Smooth muscle cell (in vitro differentiated cells): ENCODE measurements at regions not wholly inside any gene's neighbourhood (a gene's known extent, or its start where the extent isn't known, plus 50 kb on each side); places are given as distances from the start of the nearest gene placed in this dataset.
"Not testable (repeated sequence)": the region's sequence is repeated elsewhere in the genome, so short reads cannot be mapped to it uniquely, and the experiment has no call there.

Source experiments
- DNase-seq: peaks from one replicate; lab custom pipeline; 2025; ENCODE audit not compliant: unreplicated experiment; lab: John Stamatoyannopoulos, UW
- H2AFZ ChIP-seq: fragments of 200-600 bp; sonication (generic); 2 replicates; pipeline ENCODE4 v1.6.0; 2016; ENCODE audit warnings: antibody characterized with exemption, low read depth, mild to moderate bottlenecking
- H3F3A ChIP-seq: fragments of 200-600 bp; sonication (generic); 2 replicates; pipeline ENCODE4 v1.6.0; 2017; ENCODE audit warnings: antibody characterized with exemption, low read depth
- H3K27ac ChIP-seq: fragments of 200-600 bp; sonication (generic); 2 replicates; pipeline ENCODE4 v1.5.1; 2016; ENCODE audit warnings: low read depth, mild to moderate bottlenecking
- H3K27me3 ChIP-seq: fragments of 200-600 bp; sonication (generic); 2 replicates; pipeline ENCODE4 v1.6.1; 2016; ENCODE audit warnings: low read depth, mild to moderate bottlenecking
- H3K36me3 ChIP-seq: fragments of 200-600 bp; sonication (generic); 2 replicates; pipeline ENCODE4 v1.5.1; 2016; ENCODE audit warnings: low read depth
- H3K4me1 ChIP-seq: fragments of 200-600 bp; sonication (generic); 2 replicates; pipeline ENCODE4 v1.5.1; 2016; ENCODE audit warnings: low read depth
- H3K4me2 ChIP-seq: fragments of 200-600 bp; sonication (generic); 2 replicates; pipeline ENCODE4 v1.6.0; 2016; ENCODE audit warnings: mild to moderate bottlenecking
- H3K4me3 ChIP-seq: fragments of 200-600 bp; sonication (generic); 2 replicates; pipeline ENCODE4 v1.5.1; 2016; ENCODE audit warnings: mild to moderate bottlenecking
- H3K79me2 ChIP-seq: fragments of 200-600 bp; sonication (generic); 2 replicates; pipeline ENCODE4 v1.6.0; 2016; ENCODE audit warnings: low read depth, mild to moderate bottlenecking
- H3K9ac ChIP-seq: fragments of 200-600 bp; sonication (generic); 2 replicates; pipeline ENCODE4 v1.6.0; 2016; ENCODE audit warnings: low read depth
- H3K9me3 ChIP-seq: fragments of 200-600 bp; sonication (generic); replicated peaks from 2 replicates; pipeline ENCODE4 v1.5.1; 2016; ENCODE audit warnings: low read depth
- H4K20me1 ChIP-seq: fragments of 200-600 bp; sonication (generic); 2 replicates; pipeline ENCODE4 v1.6.0; 2016; ENCODE audit warnings: low read depth
- CTCF ChIP-seq: fragments of 200-600 bp; sonication (generic); IDR thresholded peaks from 2 replicates; pipeline ENCODE4 v1.5.1; 2017; ENCODE audit warnings: borderline replicate concordance, mild to moderate bottlenecking, antibody characterized with exemption; ENCODE audit not compliant: insufficient read depth, poor library complexity, severe bottlenecking
- WGBS: methylation state at CpG from one replicate; pipeline ENCODE4 v1.1.7; 2016; ENCODE audit warnings: low lambda C conversion rate; 5-methylcytosine and 5-hydroxymethylcytosine counted together

- Histone ChIP-seq H3K4me2 (no peak overlapping the region), H3K4me3 (no peak overlapping the region), H3K27me3 (no peaks in the 10 kb centered on the region), H3K4me1 (no peaks in the 10 kb centered on the region), H2AFZ (no peak overlapping the region), H3K9me3 (no peaks in the 10 kb centered on the region), H3F3A (no peaks in the 10 kb centered on the region), H3K36me3 (no peaks in the 10 kb centered on the region), H4K20me1 (no peaks in the 10 kb centered on the region), H3K27ac (no peak overlapping the region), H3K9ac (no peak overlapping the region), H3K79me2 (no peaks in the 10 kb centered on the region)
- no peak for TF ChIP-seq CTCF
- WGBS: 57% methylated on average over 3 of the region's 3 CpGs
- no peak for DNase-seq
Observed at GRCh38 chr16:22705799-22706198, 108.2 kb upstream of the HS3ST2 start.

- H3K79me2 ChIP-seq: no peaks in the 10 kb centered on the region
- WGBS: 91% methylated on average over 1 of the region's 1 CpG
- H3F3A ChIP-seq: no peaks in the 10 kb centered on the region
- no peak overlapping the region for H3K4me3 ChIP-seq
- H3K4me1 ChIP-seq: no peaks in the 10 kb centered on the region
- H3K27me3 ChIP-seq: no peaks in the 10 kb centered on the region
- no peaks in the 10 kb centered on the region for H4K20me1 ChIP-seq
- H3K4me2 ChIP-seq: no peak overlapping the region
- TF ChIP-seq CTCF: no peak
- H2AFZ ChIP-seq: no peak overlapping the region
- no peak overlapping the region for H3K27ac ChIP-seq
- no peaks in the 10 kb centered on the region for H3K9me3 ChIP-seq
- no peak for DNase-seq
- no peak overlapping the region for H3K9ac ChIP-seq
- H3K36me3 ChIP-seq: no peaks in the 10 kb centered on the region
Observed at GRCh38 chr16:22710326-22710725, 103.6 kb upstream of the HS3ST2 start.

GRCh38 chr16:22711847-22712246 lies 102.1 kb upstream of the HS3ST2 start:
- H3K36me3 ChIP-seq: no peaks in the 10 kb centered on the region
- WGBS: 86% methylated on average over 2 of the region's 2 CpGs
- no peak for TF ChIP-seq CTCF

DNA sequence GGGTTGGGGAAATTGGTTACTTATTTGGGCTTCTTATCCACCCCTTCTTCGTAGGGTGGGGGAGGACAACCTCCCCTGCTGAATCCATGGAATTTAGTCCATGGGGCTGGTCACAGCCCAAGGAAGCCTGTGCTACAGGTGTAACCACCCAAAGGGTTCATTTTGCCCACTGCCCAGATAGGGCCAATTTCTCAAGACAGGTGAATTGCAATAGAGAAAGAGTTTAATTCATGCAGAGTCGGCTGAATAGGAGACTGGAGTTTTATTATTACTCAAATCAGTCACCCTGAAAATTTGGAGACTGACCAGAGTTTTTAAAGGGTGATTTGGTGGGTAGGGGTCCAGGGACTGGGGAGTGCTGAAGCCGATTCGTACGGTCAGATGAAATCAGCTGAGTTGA lies 101.5 kb upstream of the HS3ST2 start:
- Histone ChIP-seq H4K20me1 (no peaks in the 10 kb centered on the region), H2AFZ (no peak overlapping the region), H3K36me3 (no peaks in the 10 kb centered on the region), H3K9me3 (no peaks in the 10 kb centered on the region), H3K27me3 (no peaks in the 10 kb centered on the region), H3F3A (no peaks in the 10 kb centered on the region), H3K4me3 (no peak overlapping the region), H3K4me2 (no peak overlapping the region), H3K9ac (no peak overlapping the region), H3K4me1 (no peaks in the 10 kb centered on the region), H3K27ac (no peak overlapping the region), H3K79me2 (no peaks in the 10 kb centered on the region)
- no peak for DNase-seq
- WGBS: 77% methylated on average over 5 of the region's 5 CpGs
- TF ChIP-seq CTCF: no peak

More at GRCh38 chr16:22711847-22712246, 102.1 kb upstream of the HS3ST2 start:
- no peaks in the 10 kb centered on the region for H3K27me3 ChIP-seq
- H4K20me1 ChIP-seq: no peaks in the 10 kb centered on the region
- H3K9me3 ChIP-seq: no peaks in the 10 kb centered on the region
- no peak overlapping the region for H3K4me3 ChIP-seq
- H2AFZ ChIP-seq: no peak overlapping the region
- no peaks in the 10 kb centered on the region for H3K4me1 ChIP-seq
- H3K4me2 ChIP-seq: no peak overlapping the region
- DNase-seq: no peak
- no peaks in the 10 kb centered on the region for H3K79me2 ChIP-seq
- H3K27ac ChIP-seq: no peak overlapping the region
- H3K9ac ChIP-seq: no peak overlapping the region
- H3F3A ChIP-seq: no peaks in the 10 kb centered on the region

- not testable (repeated sequence) for DNase-seq, H3K4me3 ChIP-seq, H3K4me2 ChIP-seq
Observed at GRCh38 chr16:22718598-22718997, 95.4 kb upstream of the HS3ST2 start.

More at GRCh38 chr16:22718598-22718997, 95.4 kb upstream of the HS3ST2 start:
- not testable (repeated sequence) for H3K36me3 ChIP-seq, H3K4me1 ChIP-seq, H3K79me2 ChIP-seq, H3K27me3 ChIP-seq, H3K9ac ChIP-seq, H4K20me1 ChIP-seq, H2AFZ ChIP-seq, H3K27ac ChIP-seq, H3F3A ChIP-seq, H3K9me3 ChIP-seq
- WGBS: 80% methylated on average over 2 of the region's 2 CpGs
